ENCODE measurements at regions not wholly inside any gene's neighbourhood (a gene's known extent, or its start where the extent isn't known, plus 50 kb on each side); places are given as distances from the start of the nearest gene placed in this dataset.
"Not testable (repeated sequence)": the region's sequence is repeated elsewhere in the genome, so short reads cannot be mapped to it uniquely, and the experiment has no call there.

- H3K27me3 ChIP-seq (ENCODE audit: low read depth), result no peaks in the 10 kb centered on the region
- DNase-seq, result no peak
- H3K36me3 ChIP-seq, result no peaks in the 10 kb centered on the region
- H3K27ac ChIP-seq (replicated peaks), result no peak overlapping the region
- intact Hi-C loops (cut with micrococcal nuclease), result no loop called here
- no peak overlapping the region for H3K4me3 ChIP-seq
- peaks cover 22% of the 10 kb centered on the region for H3K9me3 ChIP-seq (replicated peaks)
- no peaks in the 10 kb centered on the region for H3K4me1 ChIP-seq
- TF ChIP-seq, protein P1, sequence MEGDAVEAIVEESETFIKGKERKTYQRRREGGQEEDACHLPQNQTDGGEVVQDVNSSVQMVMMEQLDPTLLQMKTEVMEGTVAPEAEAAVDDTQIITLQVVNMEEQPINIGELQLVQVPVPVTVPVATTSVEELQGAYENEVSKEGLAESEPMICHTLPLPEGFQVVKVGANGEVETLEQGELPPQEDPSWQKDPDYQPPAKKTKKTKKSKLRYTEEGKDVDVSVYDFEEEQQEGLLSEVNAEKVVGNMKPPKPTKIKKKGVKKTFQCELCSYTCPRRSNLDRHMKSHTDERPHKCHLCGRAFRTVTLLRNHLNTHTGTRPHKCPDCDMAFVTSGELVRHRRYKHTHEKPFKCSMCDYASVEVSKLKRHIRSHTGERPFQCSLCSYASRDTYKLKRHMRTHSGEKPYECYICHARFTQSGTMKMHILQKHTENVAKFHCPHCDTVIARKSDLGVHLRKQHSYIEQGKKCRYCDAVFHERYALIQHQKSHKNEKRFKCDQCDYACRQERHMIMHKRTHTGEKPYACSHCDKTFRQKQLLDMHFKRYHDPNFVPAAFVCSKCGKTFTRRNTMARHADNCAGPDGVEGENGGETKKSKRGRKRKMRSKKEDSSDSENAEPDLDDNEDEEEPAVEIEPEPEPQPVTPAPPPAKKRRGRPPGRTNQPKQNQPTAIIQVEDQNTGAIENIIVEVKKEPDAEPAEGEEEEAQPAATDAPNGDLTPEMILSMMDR (IDR thresholded peaks at IDR 0.05; ENCODE audit: borderline replicate concordance), result no peak
Observed at GRCh38 chr5:124981901-124982300, 235.5 kb upstream of the ZNF608 start.

- Histone ChIP-seq H3K4me1 (no peaks in the 10 kb centered on the region), H3K9me3 (replicated peaks) (peaks cover 22% of the 10 kb centered on the region), H3K4me3 (no peak overlapping the region), H3K27me3 (ENCODE audit: low read depth) (no peaks in the 10 kb centered on the region), H3K36me3 (no peaks in the 10 kb centered on the region), H3K27ac (replicated peaks) (no peak overlapping the region)
- TF ChIP-seq, protein P1 (IDR thresholded peaks at IDR 0.05; ENCODE audit: borderline replicate concordance), result no peak
- DNase-seq, result no peak
- intact Hi-C loops (cut with micrococcal nuclease), result no loop called here
Observed at GRCh38 chr5:124986170-124986569, 239.7 kb upstream of the ZNF608 start.

DNA sequence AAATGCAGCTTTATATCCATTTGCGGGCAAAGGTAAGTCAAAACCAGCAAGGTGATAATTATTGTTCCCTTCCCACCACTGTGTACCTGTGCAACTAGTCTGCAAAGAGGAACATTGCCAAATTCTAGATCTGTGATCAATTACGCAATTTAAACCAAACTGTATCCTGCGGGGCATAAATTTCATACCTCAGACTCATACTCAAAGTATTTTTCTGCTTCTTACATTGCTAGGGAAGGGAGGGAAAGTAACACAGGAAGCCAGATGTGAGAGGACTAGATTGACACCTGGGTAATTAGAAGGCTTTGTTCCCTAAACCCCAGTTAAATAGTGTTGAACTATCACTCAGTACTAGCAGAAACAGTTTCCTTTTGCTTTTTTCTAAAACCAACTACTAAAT lies 240.2 kb upstream of the ZNF608 start:
- H3K9me3 ChIP-seq (replicated peaks), result peaks cover 22% of the 10 kb centered on the region
- H3K27ac ChIP-seq (replicated peaks), result no peak overlapping the region
- intact Hi-C loops (cut with micrococcal nuclease), result no loop called here
- no peak for DNase-seq
- H3K27me3 ChIP-seq (ENCODE audit: low read depth), result no peaks in the 10 kb centered on the region
- no peaks in the 10 kb centered on the region for H3K4me1 ChIP-seq
- H3K4me3 ChIP-seq, result no peak overlapping the region
- no peaks in the 10 kb centered on the region for H3K36me3 ChIP-seq
- TF ChIP-seq, protein P1 (IDR thresholded peaks at IDR 0.05; ENCODE audit: borderline replicate concordance), result no peak

DNA sequence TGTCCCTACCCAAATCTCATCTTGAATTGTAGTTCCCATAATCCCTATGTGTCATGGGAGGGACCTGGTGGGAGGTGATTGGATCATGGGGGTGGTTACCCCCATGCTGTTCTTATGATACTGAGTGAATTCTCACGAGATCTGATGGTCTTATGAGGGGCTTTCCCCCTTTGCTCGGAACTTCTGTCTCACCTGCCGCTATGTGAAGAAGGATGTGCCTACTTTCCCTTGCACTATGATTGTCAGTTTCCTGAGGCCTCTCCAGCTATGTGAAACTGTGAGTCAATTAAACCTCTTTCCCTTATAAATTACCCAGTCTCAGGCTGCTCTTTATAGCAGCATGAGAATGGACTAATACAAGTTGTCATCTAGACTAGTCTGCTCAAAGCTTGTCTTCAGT lies 241.3 kb upstream of the ZNF608 start:
- H3K36me3 ChIP-seq; H3K27me3 ChIP-seq (ENCODE audit: low read depth); DNase-seq; intact Hi-C loops (cut with micrococcal nuclease); H3K27ac ChIP-seq (replicated peaks); H3K4me1 ChIP-seq; H3K4me3 ChIP-seq: not testable (repeated sequence)
- H3K9me3 ChIP-seq (replicated peaks), result peaks cover 22% of the 10 kb centered on the region

GRCh38 chr5:124990723-124991122 lies 244.3 kb upstream of the ZNF608 start:
- H3K9me3 ChIP-seq (replicated peaks), result peaks cover 4% of the 10 kb centered on the region
- intact Hi-C loops (cut with micrococcal nuclease), result no loop called here
- no peak overlapping the region for H3K4me3 ChIP-seq
- no peaks in the 10 kb centered on the region for H3K4me1 ChIP-seq
- no peak for DNase-seq
- H3K27ac ChIP-seq (replicated peaks), result no peak overlapping the region
- no peaks in the 10 kb centered on the region for H3K36me3 ChIP-seq
- TF ChIP-seq, protein P1 (IDR thresholded peaks at IDR 0.05; ENCODE audit: borderline replicate concordance), result no peak
- no peaks in the 10 kb centered on the region for H3K27me3 ChIP-seq (ENCODE audit: low read depth)

DNA sequence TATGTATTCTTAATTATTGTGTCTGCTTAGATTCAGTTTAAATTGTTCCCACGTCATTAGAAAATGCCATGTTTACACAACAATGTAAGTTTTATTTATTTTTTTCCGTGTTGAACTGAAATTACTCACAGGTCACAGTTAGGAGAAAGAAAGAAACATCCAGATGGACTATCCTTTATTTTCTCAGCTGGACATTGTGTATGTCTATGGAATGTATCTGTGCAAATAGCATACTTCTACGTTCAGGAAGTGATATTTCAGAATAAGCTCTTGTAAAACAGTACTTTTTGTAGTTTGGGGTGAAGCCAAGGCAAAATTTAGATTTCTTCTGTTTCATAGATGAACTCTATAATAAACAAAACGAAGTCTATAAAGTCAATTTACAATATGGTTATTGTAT lies 249.0 kb upstream of the ZNF608 start:
- intact Hi-C loops (cut with micrococcal nuclease), result no loop called here
- Histone ChIP-seq H3K4me3 (no peak overlapping the region), H3K9me3 (replicated peaks) (no peaks in the 10 kb centered on the region), H3K4me1 (no peaks in the 10 kb centered on the region), H3K27ac (replicated peaks) (no peak overlapping the region), H3K36me3 (no peaks in the 10 kb centered on the region), H3K27me3 (ENCODE audit: low read depth) (no peaks in the 10 kb centered on the region)
- TF ChIP-seq, protein P1 (IDR thresholded peaks at IDR 0.05; ENCODE audit: borderline replicate concordance), result no peak
- no peak for DNase-seq

Measured in left ventricle myocardium inferior (tissue), 1 donor.